OCI-LY7 (cell line): ENCODE measurements at regions not wholly inside any gene's neighbourhood (a gene's known extent, or its start where the extent isn't known, plus 50 kb on each side); places are given as distances from the start of the nearest gene placed in this dataset.

ENCODE experiments used
- BruUV-seq: library from RNA; stranded (reverse); fragments of 400-500 nt; replicated peaks from 2 replicates; lab custom pipeline; 2021; lab: Mats Ljungman, UMichigan
- CTCF ChIA-PET: fragments of 300-600 bp; sonication (Branson Sonifier 250); formaldehyde crosslinking; loops from one replicate; lab custom pipeline; 2022; ENCODE audit warnings: antibody characterized with exemption; ENCODE audit not compliant: unreplicated experiment; lab: Charles Lee
- POLR2A ChIA-PET: fragments of 300-600 bp; sonication (Branson Sonifier 250); formaldehyde crosslinking; loops from one replicate; lab custom pipeline; 2022; ENCODE audit warnings: antibody characterized with exemption; lab: Charles Lee
- DNase-seq: peaks from one replicate; pipeline ENCODE4 v3.0.0-alpha.2; 2015; ENCODE audit warnings: low spot score
- H2AFZ ChIP-seq: fragments of 200-600 bp; sonication (generic), shearing (Covaris generic); 2 replicates; pipeline ENCODE4 v1.6.1; 2014; ENCODE audit warnings: mild to moderate bottlenecking, antibody characterized with exemption, low read length, moderate library complexity
- H3K27ac ChIP-seq: fragments of 200-600 bp; sonication (generic); 2 replicates; pipeline ENCODE4 v1.5.1; 2014; ENCODE audit warnings: mixed run types, low read depth, mild to moderate bottlenecking, moderate library complexity, low read length, inconsistent platforms; ENCODE audit not compliant: poor library complexity, severe bottlenecking
- H3K36me3 ChIP-seq: fragments of 200-600 bp; sonication (generic); 2 replicates; pipeline ENCODE4 v1.6.1; 2014; ENCODE audit warnings: mild to moderate bottlenecking, antibody characterized with exemption, low read length, moderate library complexity, mixed read lengths; ENCODE audit not compliant: insufficient read depth
- H3K4me1 ChIP-seq: fragments of 200-600 bp; sonication (generic); 2 replicates; pipeline ENCODE4 v1.5.1; 2014; ENCODE audit warnings: mild to moderate bottlenecking, low read length; ENCODE audit not compliant: insufficient read depth, poor library complexity, severe bottlenecking
- H3K4me2 ChIP-seq: fragments of 200-600 bp; sonication (generic); 2 replicates; pipeline ENCODE4 v1.6.1; 2014; ENCODE audit warnings: mild to moderate bottlenecking, low read length
- H3K4me3 ChIP-seq: fragments of 200-600 bp; sonication (generic); 2 replicates; pipeline ENCODE4 v1.5.1; 2014; ENCODE audit warnings: mild to moderate bottlenecking, low read depth, low read length; ENCODE audit not compliant: poor library complexity, severe bottlenecking
- H3K79me2 ChIP-seq: fragments of 200-600 bp; sonication (generic); 2 replicates; pipeline ENCODE4 v1.6.1; 2016; ENCODE audit warnings: low read depth, mild to moderate bottlenecking, low read length, moderate library complexity, mixed read lengths; ENCODE audit not compliant: insufficient read depth
- H3K9me2 ChIP-seq: fragments of 200-600 bp; sonication (generic); 2 replicates; pipeline ENCODE4 v1.6.1; 2016; ENCODE audit warnings: mild to moderate bottlenecking, low read length, mixed read lengths; ENCODE audit not compliant: insufficient read depth
- H3K9me3 ChIP-seq: fragments of 200-600 bp; sonication (generic); 2 replicates; pipeline ENCODE4 v1.6.1; 2014; ENCODE audit warnings: mild to moderate bottlenecking, mixed run types, low read length, mixed read lengths
- H4K20me1 ChIP-seq: fragments of 200-600 bp; sonication (generic); 2 replicates; pipeline ENCODE4 v1.6.1; 2014; ENCODE audit warnings: mild to moderate bottlenecking, antibody characterized with exemption, low read length, moderate library complexity, mixed read lengths; ENCODE audit not compliant: insufficient read depth
- CTCF ChIP-seq: fragments of 200-600 bp; sonication (generic); conservative IDR thresholded peaks from 2 replicates; pipeline ENCODE4 v1.5.1; 2014; ENCODE audit warnings: mild to moderate bottlenecking, antibody characterized with exemption, low read length, moderate library complexity, mixed read lengths
- EZH2phosphoT487 ChIP-seq: fragments of 200-600 bp; sonication (generic); IDR thresholded peaks from 2 replicates; pipeline ENCODE4 v1.6.1; 2018; ENCODE audit warnings: low read depth, borderline replicate concordance, mild to moderate bottlenecking, mixed run types, antibody characterized with exemption, low read length, moderate library complexity, mixed read lengths
- intact Hi-C: fragments of 100-400 bp; cut with micrococcal nuclease; formaldehyde crosslinking; loops from one replicate; pipeline ENCODE4 v1.10.0; 2022; ENCODE audit not compliant: unreplicated experiment

GRCh38 chr7:136530831-136531230 lies 337.6 kb upstream of the CHRM2 start:
- no peak for DNase-seq
- H4K20me1 ChIP-seq = no peaks in the 10 kb centered on the region
- intact Hi-C loops = no loop called here
- H3K9me2 ChIP-seq = no peaks in the 10 kb centered on the region
- no peaks in the 10 kb centered on the region for H3K79me2 ChIP-seq
- ChIA-PET POLR2A (interaction anchor here (0.9 to 1.5 kb wide), 3 partner anchors 9 to 46 kb away, joined by 3 to 7 read pairs (median 4); no protein-coding TSS in a partner anchor), CTCF (no interaction called here)
- 0 out of 2 replicates have a peak, but pooled peaks cover 6% of the 10 kb centered on the region for H3K9me3 ChIP-seq
- no peak for TF ChIP-seq CTCF
- TF ChIP-seq EZH2phosphoT487 = no peak
- no TSS peak for BruUV-seq
- H3K4me2 ChIP-seq = no peak overlapping the region
- no peak overlapping the region for H2AFZ ChIP-seq
- no peaks in the 10 kb centered on the region for H3K4me1 ChIP-seq
- H3K27ac ChIP-seq = no peak overlapping the region
- H3K36me3 ChIP-seq = no peaks in the 10 kb centered on the region
- H3K4me3 ChIP-seq = no peak overlapping the region

GRCh38 chr7:136528329-136528728 lies 340.1 kb upstream of the CHRM2 start:
- TF ChIP-seq CTCF (no peak), EZH2phosphoT487 (no peak)
- ChIA-PET POLR2A (no interaction called here), CTCF (no interaction called here)
- no peaks in the 10 kb centered on the region for H3K79me2 ChIP-seq
- no peaks in the 10 kb centered on the region for H4K20me1 ChIP-seq
- BruUV-seq = no TSS peak
- 0 out of 2 replicates have a peak, but pooled peaks cover 7% of the 10 kb centered on the region for H3K9me3 ChIP-seq
- intact Hi-C loops = no loop called here
- H3K9me2 ChIP-seq = no peaks in the 10 kb centered on the region
- DNase-seq = no peak
- no peak overlapping the region for H3K4me3 ChIP-seq
- H3K4me1 ChIP-seq = no peaks in the 10 kb centered on the region
- H3K36me3 ChIP-seq = no peaks in the 10 kb centered on the region
- H3K4me2 ChIP-seq = no peak overlapping the region
- no peak overlapping the region for H3K27ac ChIP-seq
- no peak overlapping the region for H2AFZ ChIP-seq

- no peak for TF ChIP-seq CTCF
- TF ChIP-seq EZH2phosphoT487 = no peak
- Histone ChIP-seq H3K27ac (no peak overlapping the region), H3K9me3 (0 out of 2 replicates have a peak, but pooled peaks cover 7% of the 10 kb centered on the region), H3K4me1 (no peaks in the 10 kb centered on the region), H3K9me2 (no peaks in the 10 kb centered on the region), H3K4me2 (no peak overlapping the region), H2AFZ (no peak overlapping the region), H3K79me2 (no peaks in the 10 kb centered on the region), H3K4me3 (no peak overlapping the region), H4K20me1 (no peaks in the 10 kb centered on the region), H3K36me3 (no peaks in the 10 kb centered on the region)
- intact Hi-C loops = no loop called here
- CTCF ChIA-PET = no interaction called here
- DNase-seq = no peak
- POLR2A ChIA-PET = no interaction called here
- no TSS peak for BruUV-seq
These were observed 340.9 kb upstream of the CHRM2 start for GRCh38 chr7:136527554-136527953.
